ENCODE measurements at regions not wholly inside any gene's neighbourhood (a gene's known extent, or its start where the extent isn't known, plus 50 kb on each side); places are given as distances from the start of the nearest gene placed in this dataset.
A peak's percentile ranks its signal among the peaks of the same experiment; 100 is the strongest.

- no peaks in the 10 kb centered on the region for H3K27me3 ChIP-seq (ENCODE audit: control insufficient read depth, insufficient read depth, low read length)
- dilution Hi-C loops (cut with HindIII; ENCODE audit: low sequenced_read_pairs, unreplicated experiment): no loop called here
- no peaks in the 10 kb centered on the region for H4K20me1 ChIP-seq (ENCODE audit: insufficient read depth, low read length)
- peaks cover 7% of the 10 kb centered on the region; the same call in 1 of the 2 replicates for H3K9me1 ChIP-seq (ENCODE audit: insufficient read depth, low read length)
- no peak overlapping the region for H3K27ac ChIP-seq (ENCODE audit: insufficient read depth, low read length)
- peak; percentile 97 for ATAC-seq (ENCODE audit: low read depth)
- H2BK5ac ChIP-seq (ENCODE audit: low read depth, low read length, poor library complexity, severe bottlenecking): peak overlapping the region; percentile 11
- peak; percentile 89 for DNase-seq
- peak overlapping the region in 1 of 2 experiments; percentile 75; a peak in 2 of 4 replicates for H4K8ac ChIP-seq (ENCODE audit: low read depth in 2 of 2, low read length in 2 of 2)
- H4K91ac ChIP-seq (ENCODE audit: insufficient read depth, low read depth, low read length): peak overlapping the region; percentile 62; the same call in 1 of the 2 replicates
- no peak overlapping the region for H3K23ac ChIP-seq (ENCODE audit: low read depth, low read length)
- BruUV-seq (replicated peaks): no TSS peak
- H2AFZ ChIP-seq (replicated peaks; ENCODE audit: low read length, poor library complexity): peak overlapping the region; percentile 83
- no peak overlapping the region for H3K9ac ChIP-seq (ENCODE audit: low read depth, low read length)
- TF ChIP-seq MAZ (IDR thresholded peaks at IDR 0.05; ENCODE audit: borderline replicate concordance, low read depth, low read length) (0 out of 2 replicates have a peak, but pooled peaks have one; percentile 8), CTCF (conservative IDR thresholded peaks at IDR 0.05; ENCODE audit: low read depth, low read length) (no peak)
- intact Hi-C loops (cut with micrococcal nuclease): no loop called here
- H3K4me1 ChIP-seq (ENCODE audit: control insufficient read depth, insufficient read depth, low read length): peaks cover 3% of the 10 kb centered on the region
- H3K18ac ChIP-seq (ENCODE audit: low read depth, low read length): peak overlapping the region; percentile 16; the same call in 1 of the 2 replicates
- H3K9me3 ChIP-seq (ENCODE audit: control insufficient read depth, insufficient read depth, low read length): no peaks in the 10 kb centered on the region
- H3K14ac ChIP-seq (replicated peaks; ENCODE audit: low read depth, low read length): peak overlapping the region; percentile 40
- peak overlapping the region; percentile 43 for H2BK120ac ChIP-seq (ENCODE audit: low read depth, low read length)
- H3K79me1 ChIP-seq (ENCODE audit: low read depth in 1 of 2, low read length in 2 of 2): no peaks in the 10 kb centered on the region
- H2AK9ac ChIP-seq (replicated peaks; ENCODE audit: low read depth, low read length, poor library complexity): peak overlapping the region; percentile 0
- CTCF ChIA-PET: no interaction called here
- H3K4ac ChIP-seq (ENCODE audit: low read depth, low read length): peak overlapping the region; percentile 23
- POLR2A ChIA-PET (ENCODE audit: unreplicated experiment): no interaction called here
- H3K56ac ChIP-seq (ENCODE audit: extremely low read depth, insufficient read depth, low read length): no peak overlapping the region
- peak overlapping the region; percentile 1; the same call in 1 of the 2 replicates for H4K5ac ChIP-seq (ENCODE audit: low read depth, low read length)
- peak overlapping the region; percentile 82 for H2BK20ac ChIP-seq (ENCODE audit: low read depth, low read length)
- no CpG with 5 or more reads among the region's 2 CpGs for WGBS, 2 experiments (ENCODE audit: extremely low coverage in 2 of 2, insufficient read length in 1 of 2)
- H3K4me3 ChIP-seq (ENCODE audit: insufficient read depth, low read depth, low read length): no peak overlapping the region
- H3K36me3 ChIP-seq (ENCODE audit: control insufficient read depth, insufficient read depth, low read length): no peaks in the 10 kb centered on the region
- peak overlapping the region; percentile 1; the same call in 1 of the 2 replicates for H3K4me2 ChIP-seq (ENCODE audit: low read depth, low read length)
- in situ Hi-C loops (cut with MboI; ENCODE audit: low sequenced_read_pairs): no loop called here
- peak overlapping the region; percentile 42; the same call in 1 of the 3 replicates for H2BK15ac ChIP-seq (ENCODE audit: low read depth, low read length)
- no peak overlapping the region for H2AK5ac ChIP-seq (ENCODE audit: low read depth, low read length)
Measured at GRCh38 chr18:56067969-56068671, 480.1 kb upstream of the TCF4 start.

Measured in IMR-90 (cell line).